ENCODE measurements at regions not wholly inside any gene's neighbourhood (a gene's known extent, or its start where the extent isn't known, plus 50 kb on each side); places are given as distances from the start of the nearest gene placed in this dataset.
A peak's percentile ranks its signal among the peaks of the same experiment; 100 is the strongest.

DNA sequence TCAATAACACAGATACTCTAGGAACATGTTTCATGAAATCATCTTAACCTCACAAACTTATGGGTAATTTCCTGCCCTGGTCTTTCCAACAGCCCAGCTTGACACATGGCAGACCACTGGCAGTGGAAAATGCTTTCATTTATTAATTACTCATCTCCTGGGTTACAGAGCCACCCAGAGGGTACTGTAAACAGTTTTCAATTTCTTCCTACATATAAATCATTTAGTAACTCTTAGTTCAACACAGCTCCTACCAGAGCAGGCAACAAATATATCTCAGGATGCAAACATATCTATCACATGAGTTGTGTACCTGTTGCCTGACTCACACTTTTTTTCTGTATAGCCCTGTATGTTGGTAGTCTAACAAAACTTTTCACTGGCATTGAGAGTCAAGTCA lies 99.2 kb upstream of the VRK2 start:
- DNase-seq (ENCODE audit: low read depth), result peak; percentile 21

DNA sequence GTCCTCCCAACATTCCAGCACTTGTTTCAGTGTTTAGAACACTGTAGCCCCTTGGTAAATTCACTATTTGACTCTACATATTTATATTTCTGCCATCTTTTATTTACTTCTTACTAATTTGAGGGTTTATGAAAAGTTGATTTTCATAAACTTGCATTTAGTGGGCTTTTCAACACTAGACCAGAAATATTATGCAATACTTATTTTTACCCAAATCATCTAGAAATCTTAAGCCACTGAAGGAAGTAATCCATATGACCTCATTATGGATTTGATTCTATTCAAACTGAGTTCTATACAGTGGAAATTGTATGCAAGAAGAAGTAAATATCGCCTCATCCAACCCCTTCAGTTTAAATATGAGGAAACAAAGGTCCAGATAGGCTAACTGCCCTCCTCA lies 92.6 kb upstream of the VRK2 start:
- DNase-seq (ENCODE audit: low read depth), result no peak

GRCh38 chr2:57957238-57957637 lies 89.4 kb upstream of the VRK2 start:
- DNase-seq (ENCODE audit: low read depth), result no peak

GRCh38 chr2:57959390-57959789 lies 87.2 kb upstream of the VRK2 start:
- no peak for DNase-seq (ENCODE audit: low read depth)

GRCh38 chr2:57962861-57963260 lies 83.7 kb upstream of the VRK2 start:
- no peak for DNase-seq (ENCODE audit: low read depth)

DNA sequence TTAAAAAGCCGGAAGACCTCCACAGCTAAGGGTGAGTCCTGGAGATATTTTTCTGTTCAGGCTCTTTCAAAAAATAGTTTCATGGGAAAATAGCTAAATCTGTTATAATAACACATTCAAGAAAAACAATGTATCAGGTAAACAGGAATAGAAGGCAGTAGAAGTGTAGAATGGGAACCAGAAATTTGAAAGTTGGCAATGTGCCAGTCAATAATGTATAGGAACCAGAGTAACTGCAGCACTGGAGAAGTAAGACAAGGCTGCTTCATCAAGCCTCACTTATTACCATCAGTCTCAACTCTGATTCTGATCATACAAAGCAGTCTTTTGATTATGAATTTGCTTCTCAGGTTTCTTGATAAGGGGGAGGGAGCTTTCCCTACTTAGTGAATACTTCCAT lies 81.4 kb upstream of the VRK2 start:
- DNase-seq (ENCODE audit: low read depth), result no peak

- no peak for DNase-seq (ENCODE audit: low read depth)
Observed at GRCh38 chr2:57965961-57966360, 80.6 kb upstream of the VRK2 start.

DNA sequence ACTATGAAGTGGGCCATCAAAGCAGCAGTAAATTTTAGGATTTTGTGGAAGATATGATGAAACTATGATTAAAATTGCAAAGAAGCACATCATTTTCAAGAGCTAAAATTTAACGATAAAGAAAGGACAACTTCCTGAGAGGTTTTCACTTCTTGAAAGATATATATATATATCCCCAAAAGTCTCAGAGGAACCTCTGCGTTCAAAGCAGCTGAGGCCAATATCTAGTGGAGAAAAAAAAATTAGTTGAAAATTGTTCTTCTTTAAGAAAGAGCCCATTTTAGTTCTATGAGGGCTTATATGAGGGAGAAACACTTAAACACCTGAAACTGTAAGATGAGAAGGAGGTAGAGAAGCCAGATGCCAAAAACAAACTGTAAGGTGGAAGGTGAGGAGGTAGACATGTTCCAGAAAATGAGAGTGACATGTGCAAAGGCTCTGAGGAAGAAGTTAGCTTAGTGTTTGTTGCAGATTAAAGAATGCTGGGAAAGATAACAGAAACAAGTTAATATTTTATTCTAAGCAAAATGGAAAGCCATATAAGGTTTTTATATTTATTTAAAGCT lies 72.9 kb upstream of the VRK2 start:
- no peak for DNase-seq (ENCODE audit: low read depth)

- no peak for DNase-seq (ENCODE audit: low read depth)
Observed at GRCh38 chr2:57979158-57979557, 67.4 kb upstream of the VRK2 start.

DNA sequence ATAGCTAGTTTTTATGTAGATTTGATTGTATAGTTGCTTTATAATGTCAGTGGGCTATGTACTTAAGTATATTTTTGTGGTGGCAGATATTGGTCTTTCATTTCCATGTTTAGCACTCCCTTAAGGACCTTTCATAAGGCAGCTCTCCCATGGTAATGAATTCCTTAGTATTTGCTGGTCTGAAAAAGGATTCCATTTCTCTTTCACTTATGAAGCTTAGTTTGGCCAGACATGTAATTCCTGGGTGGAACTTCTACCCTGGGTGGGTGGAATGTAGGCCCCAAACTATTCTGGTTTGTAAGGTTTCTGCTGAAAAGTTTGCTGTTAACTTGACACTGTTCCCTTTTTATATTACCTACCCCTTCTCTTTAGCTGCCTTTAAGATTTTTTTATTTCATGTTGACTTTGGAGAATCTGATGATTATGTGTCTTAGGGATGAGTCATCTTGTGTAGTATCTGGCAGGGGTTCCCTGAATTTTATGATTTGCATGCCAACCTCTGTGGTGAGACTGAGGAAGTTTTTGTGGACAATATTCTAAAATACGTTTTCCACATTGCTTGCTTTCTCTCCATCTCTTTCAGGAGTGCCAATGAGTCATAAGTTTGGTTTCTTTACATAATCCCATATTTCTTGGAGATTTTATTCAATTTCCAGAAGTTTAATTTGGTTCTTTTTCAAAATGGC lies 65.4 kb upstream of the VRK2 start:
- DNase-seq (ENCODE audit: low read depth), result peak; percentile 75

DNA sequence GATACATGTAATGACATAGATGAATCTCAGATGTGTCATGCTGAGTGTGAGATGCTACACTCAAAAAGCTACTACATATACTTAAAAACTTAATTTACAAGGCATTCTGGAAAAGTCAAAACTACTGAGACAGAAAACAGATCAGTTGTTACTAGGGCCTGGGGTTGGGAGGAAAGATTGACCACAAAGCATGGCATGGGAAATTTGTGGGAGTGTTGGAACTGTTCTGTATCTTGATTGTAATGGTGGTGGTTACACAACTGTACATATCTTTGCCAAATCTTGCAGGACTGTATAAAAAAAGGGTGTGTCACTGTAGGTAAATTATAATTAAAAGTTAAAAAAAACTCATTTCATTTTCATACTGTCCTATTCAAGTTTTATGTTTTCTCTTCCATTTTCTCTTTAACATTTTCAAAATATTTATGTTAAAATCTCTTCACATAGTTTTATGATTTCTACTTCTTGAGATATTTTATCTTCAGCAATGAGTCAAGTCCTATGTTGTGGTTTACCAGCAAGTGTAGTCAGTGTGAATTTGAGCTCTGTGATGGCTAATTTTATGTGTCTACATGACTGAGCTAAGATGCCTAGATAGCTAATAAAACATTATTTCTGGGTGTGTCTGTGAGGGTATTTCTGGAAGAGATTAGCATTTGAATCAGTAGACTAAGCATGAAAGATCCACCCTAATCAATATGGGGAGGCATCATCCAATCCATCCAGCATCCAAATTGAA lies 58.6 kb upstream of the VRK2 start:
- DNase-seq (ENCODE audit: low read depth), result peak; percentile 25

- no peak for DNase-seq (ENCODE audit: low read depth)
Observed at GRCh38 chr2:57990118-57990725, 56.4 kb upstream of the VRK2 start.

Data from ELR (cell line).